Stimulated activated effector memory CD8-positive, alpha-beta T cell treated with anti-CD3 and anti-CD28 coated beads, Interleukin-12 subunit alpha, Interleukin-12 subunit beta, amount 100 ng/mL, for 72 hours (primary cell): ENCODE measurements at regions not wholly inside any gene's neighbourhood (a gene's known extent, or its start where the extent isn't known, plus 50 kb on each side); places are given as distances from the start of the nearest gene placed in this dataset.
"Not testable (repeated sequence)": the region's sequence is repeated elsewhere in the genome, so short reads cannot be mapped to it uniquely, and the experiment has no call there.

Experiments
- ATAC-seq: fragments of 150-1000 bp; cut with Tn5 transposase; 2 replicates; pipeline ENCODE4 v1.10.0; 2021
- DNase-seq, 2 donors: peaks; one replicate each; pipeline ENCODE4 v3.0.0; 2021 to 2022; ENCODE audit warnings: low spot score in 2 of 2
- H3K27ac Mint-ChIP-seq: one replicate; pipeline ENCODE4 v1.8.0; 2022; ENCODE audit warnings: mild to moderate bottlenecking, mixed read lengths
- H3K36me3 Mint-ChIP-seq: one replicate; pipeline ENCODE4 v1.8.0; 2022; ENCODE audit warnings: mild to moderate bottlenecking, mixed read lengths
- H3K4me1 Mint-ChIP-seq: one replicate; pipeline ENCODE4 v1.8.0; 2022; ENCODE audit warnings: mixed read lengths
- H3K4me3 Mint-ChIP-seq: one replicate; pipeline ENCODE4 v1.8.0; 2022; ENCODE audit warnings: mild to moderate bottlenecking, mixed read lengths
- H3K9me3 Mint-ChIP-seq: one replicate; pipeline ENCODE4 v1.8.0; 2022; ENCODE audit warnings: mixed read lengths

GRCh38 chr16:6803176-6803575 lies 529.5 kb upstream of the RBFOX1 start:
- H3K9me3 Mint-ChIP-seq: peaks cover 13% of the 10 kb centered on the region

GRCh38 chr16:6797223-6797622 lies 535.4 kb upstream of the RBFOX1 start:
- Mint-ChIP-seq H3K27ac (no peak overlapping the region), H3K4me3 (no peak overlapping the region), H3K9me3 (peaks cover 12% of the 10 kb centered on the region), H3K36me3 (no peaks in the 10 kb centered on the region), H3K4me1 (no peaks in the 10 kb centered on the region)
- DNase-seq: no peak
- no peak for ATAC-seq

More at GRCh38 chr16:6803176-6803575, 529.5 kb upstream of the RBFOX1 start:
- Mint-ChIP-seq H3K27ac (no peak overlapping the region), H3K4me1 (no peaks in the 10 kb centered on the region), H3K4me3 (no peak overlapping the region), H3K36me3 (no peaks in the 10 kb centered on the region)
- no peak for DNase-seq
- ATAC-seq: no peak

DNA sequence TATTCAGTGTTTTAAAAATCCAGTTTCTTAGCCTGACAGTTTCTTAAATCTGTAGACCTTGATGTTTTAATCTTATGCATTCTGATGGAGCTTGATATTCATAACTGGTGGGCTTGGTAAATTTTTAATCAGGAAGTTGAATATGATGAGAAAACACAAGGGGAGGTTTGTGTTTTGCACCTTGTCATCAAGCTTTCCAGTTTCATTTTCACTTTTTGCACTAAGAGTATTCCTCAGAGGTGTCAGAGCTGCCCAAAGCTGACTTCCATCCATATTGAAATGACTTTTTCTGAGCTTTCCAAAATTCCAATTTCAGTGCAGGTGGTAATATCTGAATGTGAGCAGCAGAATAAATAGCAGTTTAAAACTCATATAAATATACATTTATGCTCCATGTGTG lies 555.0 kb upstream of the RBFOX1 start:
- no peak overlapping the region for H3K4me3 Mint-ChIP-seq
- ATAC-seq: no peak
- H3K4me1 Mint-ChIP-seq: no peaks in the 10 kb centered on the region

DNA sequence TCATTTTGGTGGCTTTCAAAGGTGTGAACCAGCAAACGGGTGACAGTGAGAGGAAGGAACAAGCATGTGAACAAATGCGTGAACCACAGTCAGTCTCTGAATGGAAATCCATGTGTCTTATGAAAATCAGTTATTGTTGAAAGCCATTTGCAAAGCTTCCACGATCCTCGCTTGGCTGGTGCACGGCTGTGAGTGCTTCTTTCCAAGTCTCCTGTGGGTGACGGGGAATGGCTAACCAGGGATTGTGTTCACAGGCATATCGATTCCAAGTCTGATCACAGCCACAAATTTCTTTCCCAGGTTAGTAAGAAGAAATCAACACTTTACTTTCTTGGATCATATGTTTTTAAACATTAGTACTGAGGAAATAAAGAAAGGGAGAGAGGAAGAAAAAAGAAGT lies 556.9 kb upstream of the RBFOX1 start:
- H3K4me1 Mint-ChIP-seq: no peaks in the 10 kb centered on the region
- no peak overlapping the region for H3K27ac Mint-ChIP-seq

More for the DNA sequence above, 555.0 kb upstream of the RBFOX1 start:
- no peak for DNase-seq
- Mint-ChIP-seq H3K9me3 (peaks cover 9% of the 10 kb centered on the region), H3K36me3 (no peaks in the 10 kb centered on the region), H3K27ac (no peak overlapping the region)

DNA sequence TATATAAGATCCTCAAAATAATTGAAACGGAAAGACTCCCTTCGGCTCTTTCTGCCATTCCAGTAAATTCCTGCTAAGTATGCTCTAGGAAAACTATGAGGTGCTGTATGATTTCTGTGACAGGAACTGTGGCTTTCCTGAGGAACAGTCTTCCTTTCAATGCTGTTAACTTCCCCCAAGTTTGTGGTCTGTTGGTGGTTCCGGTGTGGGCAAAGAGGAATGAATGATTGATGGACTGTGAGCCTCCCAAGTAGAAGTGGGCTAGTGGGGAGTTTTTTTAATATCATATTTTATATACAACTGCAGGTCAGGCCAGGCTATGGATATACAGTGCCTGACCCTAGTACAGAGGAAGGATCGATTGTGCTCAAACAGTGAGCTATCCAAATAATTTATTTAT lies 560.7 kb upstream of the RBFOX1 start:
- ATAC-seq: no peak
- no peak overlapping the region for H3K4me3 Mint-ChIP-seq
- H3K36me3 Mint-ChIP-seq: no peaks in the 10 kb centered on the region
- H3K4me1 Mint-ChIP-seq: no peaks in the 10 kb centered on the region
- H3K9me3 Mint-ChIP-seq: peaks cover 3% of the 10 kb centered on the region
- no peak overlapping the region for H3K27ac Mint-ChIP-seq
- DNase-seq: no peak

More for the DNA sequence above, 556.9 kb upstream of the RBFOX1 start:
- no peaks in the 10 kb centered on the region for H3K36me3 Mint-ChIP-seq
- no peak overlapping the region for H3K4me3 Mint-ChIP-seq
- peaks cover 9% of the 10 kb centered on the region for H3K9me3 Mint-ChIP-seq
- DNase-seq: no peak
- no peak for ATAC-seq

GRCh38 chr16:6753553-6753952 lies 579.1 kb upstream of the RBFOX1 start:
- Mint-ChIP-seq H3K9me3 (peaks cover under 1% of the 10 kb centered on the region), H3K4me1 (no peaks in the 10 kb centered on the region), H3K36me3 (no peaks in the 10 kb centered on the region), H3K27ac (no peak overlapping the region), H3K4me3 (no peak overlapping the region)
- no peak for DNase-seq
- ATAC-seq: no peak

GRCh38 chr16:6751191-6751590 lies 581.5 kb upstream of the RBFOX1 start:
- peaks cover 10% of the 10 kb centered on the region for H3K9me3 Mint-ChIP-seq
- no peaks in the 10 kb centered on the region for H3K4me1 Mint-ChIP-seq
- DNase-seq (no peak), ATAC-seq (no peak)
- no peak overlapping the region for H3K27ac Mint-ChIP-seq
- no peaks in the 10 kb centered on the region for H3K36me3 Mint-ChIP-seq
- H3K4me3 Mint-ChIP-seq: no peak overlapping the region

DNA sequence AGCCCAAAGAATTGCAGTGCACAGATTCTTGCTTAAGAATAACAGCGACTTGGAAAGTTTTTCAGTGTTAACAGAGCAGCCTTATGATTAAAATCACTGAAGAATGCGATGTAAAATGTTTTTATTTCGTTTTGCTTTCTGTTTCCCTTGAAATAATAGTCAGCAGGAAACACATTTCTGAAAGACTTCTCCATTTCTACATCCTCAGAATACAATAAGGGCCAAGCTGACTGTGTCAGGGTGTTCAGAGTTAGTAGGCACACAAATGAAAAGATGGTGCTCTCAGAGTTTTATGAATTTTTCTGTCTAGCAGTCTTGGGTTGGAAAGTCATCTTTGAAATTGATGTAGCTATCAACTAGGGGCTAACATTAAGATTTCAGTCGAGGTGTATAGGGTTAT lies 582.9 kb upstream of the RBFOX1 start:
- peaks cover 11% of the 10 kb centered on the region for H3K9me3 Mint-ChIP-seq
- H3K27ac Mint-ChIP-seq: no peak overlapping the region
- no peaks in the 10 kb centered on the region for H3K4me1 Mint-ChIP-seq
- ATAC-seq (no peak), DNase-seq (no peak)
- no peak overlapping the region for H3K4me3 Mint-ChIP-seq
- H3K36me3 Mint-ChIP-seq: no peaks in the 10 kb centered on the region

GRCh38 chr16:6736302-6736701 lies 596.3 kb upstream of the RBFOX1 start:
- not testable (repeated sequence) for DNase-seq, H3K4me1 Mint-ChIP-seq, H3K4me3 Mint-ChIP-seq, H3K36me3 Mint-ChIP-seq, H3K27ac Mint-ChIP-seq, ATAC-seq
- peaks cover 12% of the 10 kb centered on the region for H3K9me3 Mint-ChIP-seq

DNA sequence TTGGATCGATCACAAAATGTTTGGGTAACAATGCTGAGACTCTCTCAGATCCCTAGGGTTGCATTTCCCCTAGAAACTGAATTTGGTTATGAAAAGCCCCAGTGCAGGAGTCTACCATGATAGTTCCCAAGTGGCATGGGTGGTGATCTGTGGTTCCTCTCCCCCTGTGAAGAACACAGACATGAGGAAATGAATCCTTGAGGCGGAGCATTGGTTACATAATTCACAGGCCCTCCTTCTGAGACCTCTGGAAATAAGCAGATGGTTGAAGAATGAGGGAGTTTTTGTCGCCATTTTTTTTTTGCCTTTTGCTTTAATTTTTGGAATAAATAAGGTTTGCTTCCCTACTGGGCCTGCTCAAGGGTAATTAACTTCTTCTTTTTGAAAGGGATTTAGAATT lies 597.0 kb upstream of the RBFOX1 start:
- DNase-seq: no peak
- Mint-ChIP-seq H3K36me3 (no peaks in the 10 kb centered on the region), H3K9me3 (peaks cover 10% of the 10 kb centered on the region), H3K27ac (no peak overlapping the region), H3K4me1 (no peaks in the 10 kb centered on the region), H3K4me3 (no peak overlapping the region)
- ATAC-seq: no peak

DNA sequence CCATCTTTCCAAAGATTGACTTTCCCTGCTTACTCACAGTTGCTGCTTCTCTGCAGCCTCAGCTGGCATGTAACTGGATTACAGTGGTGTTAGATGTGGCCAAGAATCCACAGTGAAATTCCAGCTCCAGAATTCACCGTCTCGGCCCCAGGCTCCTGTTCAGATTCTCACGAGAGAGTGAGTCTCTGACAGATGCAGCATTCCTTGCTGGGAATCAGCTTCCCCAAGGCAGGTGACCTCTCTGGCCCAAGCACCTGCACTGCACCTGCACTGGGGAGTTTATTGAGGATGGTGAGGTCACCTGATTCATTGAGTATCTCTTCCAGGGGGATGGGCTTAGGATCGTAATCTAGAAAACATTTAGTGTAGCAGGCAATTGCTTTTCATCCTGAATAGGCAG lies 600.5 kb upstream of the RBFOX1 start:
- Mint-ChIP-seq H3K27ac (no peak overlapping the region), H3K36me3 (no peaks in the 10 kb centered on the region), H3K4me1 (no peaks in the 10 kb centered on the region), H3K4me3 (no peak overlapping the region), H3K9me3 (peaks cover 6% of the 10 kb centered on the region)
- DNase-seq (no peak), ATAC-seq (no peak)

DNA sequence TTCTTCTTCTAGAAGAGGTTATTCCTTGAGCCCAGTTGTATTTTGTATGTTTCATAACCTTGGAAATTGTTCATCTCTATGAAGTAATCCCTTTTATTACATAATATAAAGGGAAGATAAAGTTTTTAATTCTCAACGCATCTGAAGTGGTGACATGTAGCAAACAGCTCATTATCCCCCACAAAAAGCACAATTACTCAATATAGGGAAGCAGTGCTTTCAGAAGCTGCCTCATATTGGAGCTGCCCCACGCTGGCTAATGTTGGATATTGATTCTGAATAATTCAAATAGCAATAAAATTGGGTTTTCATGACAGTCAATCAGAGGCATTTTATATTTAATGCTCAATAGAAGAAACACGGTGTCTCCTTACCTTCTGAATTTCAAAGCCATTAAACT lies 604.3 kb upstream of the RBFOX1 start:
- no peak for ATAC-seq
- H3K27ac Mint-ChIP-seq: no peak overlapping the region
- no peaks in the 10 kb centered on the region for H3K4me1 Mint-ChIP-seq
- H3K4me3 Mint-ChIP-seq: no peak overlapping the region
- H3K36me3 Mint-ChIP-seq: no peaks in the 10 kb centered on the region
- peaks cover 3% of the 10 kb centered on the region for H3K9me3 Mint-ChIP-seq
- DNase-seq: no peak

DNA sequence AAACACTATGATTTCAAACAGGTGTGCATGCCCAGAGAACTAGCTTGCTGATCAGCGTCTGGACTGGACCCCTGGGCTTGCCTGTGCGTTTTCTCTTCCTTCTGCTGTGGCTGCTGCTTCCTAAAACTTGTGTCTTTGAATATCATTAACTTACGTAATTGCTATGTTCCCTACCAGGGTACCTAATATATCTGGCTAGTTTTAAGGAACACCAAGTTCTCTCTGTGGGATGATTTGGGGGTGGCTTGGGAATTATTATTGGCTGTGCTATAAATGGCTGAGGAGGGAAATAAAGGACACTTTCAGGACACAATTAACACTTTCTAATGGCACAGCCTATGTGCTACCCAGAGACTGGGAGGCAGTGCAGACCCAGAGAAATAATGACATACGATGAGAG lies 606.0 kb upstream of the RBFOX1 start:
- H3K36me3 Mint-ChIP-seq: no peaks in the 10 kb centered on the region
- H3K9me3 Mint-ChIP-seq: peaks cover 6% of the 10 kb centered on the region
- no peak overlapping the region for H3K27ac Mint-ChIP-seq
- ATAC-seq (no peak), DNase-seq (no peak)
- H3K4me3 Mint-ChIP-seq: no peak overlapping the region
- H3K4me1 Mint-ChIP-seq: no peaks in the 10 kb centered on the region

DNA sequence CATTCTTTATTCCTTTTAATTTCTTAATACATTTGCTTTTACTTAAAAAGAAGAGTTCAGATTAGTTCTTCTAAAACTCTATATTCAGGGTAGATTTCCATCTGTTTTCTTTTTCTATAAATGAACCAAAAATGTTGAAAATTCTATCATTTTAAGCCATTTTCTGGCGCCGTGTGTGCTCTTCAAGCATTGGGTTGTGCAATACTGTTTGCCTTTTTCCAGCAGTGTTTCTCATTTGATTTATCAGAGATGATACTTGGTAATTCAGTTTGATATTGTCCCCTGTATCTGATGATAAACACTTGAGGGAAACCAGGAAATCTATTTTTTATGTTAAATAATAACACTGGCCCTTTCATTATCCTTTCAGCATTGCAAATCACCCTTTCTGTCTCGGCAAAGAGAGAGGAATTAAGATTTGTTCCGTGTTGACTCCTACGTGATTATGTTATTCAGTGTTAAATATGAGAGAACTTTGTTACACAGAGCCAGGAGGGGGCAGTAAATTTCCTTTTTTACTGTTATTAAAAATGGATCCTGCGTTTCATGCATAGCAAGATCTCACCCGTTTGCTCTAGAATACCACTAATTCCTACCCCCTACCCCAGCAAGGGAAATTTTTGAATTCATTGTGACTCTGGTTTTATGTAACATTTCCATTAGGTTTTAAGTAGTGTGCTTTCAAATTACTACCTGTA lies 606.9 kb upstream of the RBFOX1 start:
- no peak for ATAC-seq
- peaks cover 6% of the 10 kb centered on the region for H3K9me3 Mint-ChIP-seq

GRCh38 chr16:6725206-6725605 lies 607.4 kb upstream of the RBFOX1 start:
- H3K36me3 Mint-ChIP-seq, H3K9me3 Mint-ChIP-seq, H3K4me1 Mint-ChIP-seq, H3K4me3 Mint-ChIP-seq, DNase-seq, ATAC-seq, H3K27ac Mint-ChIP-seq: not testable (repeated sequence)

More for the DNA sequence above, 606.9 kb upstream of the RBFOX1 start:
- H3K4me1 Mint-ChIP-seq: no peaks in the 10 kb centered on the region
- H3K36me3 Mint-ChIP-seq: no peaks in the 10 kb centered on the region
- no peak overlapping the region for H3K27ac Mint-ChIP-seq
- DNase-seq: no peak
- H3K4me3 Mint-ChIP-seq: no peak overlapping the region

DNA sequence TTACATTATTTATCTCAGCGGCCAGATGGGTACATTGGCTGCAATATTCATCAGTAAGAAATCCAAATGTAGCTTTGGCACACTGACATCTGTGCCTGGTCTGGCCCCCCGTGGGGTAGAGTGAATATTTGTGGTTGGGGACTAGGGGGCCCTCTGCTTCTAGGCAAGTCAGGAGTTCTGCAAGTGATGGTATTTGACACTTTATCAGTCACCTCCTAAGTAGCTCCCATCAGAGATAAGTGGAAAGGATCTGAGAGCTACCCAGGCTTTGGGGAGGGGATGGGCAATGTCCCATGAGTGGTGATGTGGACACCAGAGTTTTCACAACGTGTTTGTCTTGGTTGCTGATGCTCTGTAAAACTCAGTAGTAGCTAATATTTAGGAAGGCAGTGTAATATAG lies 609.9 kb upstream of the RBFOX1 start:
- Mint-ChIP-seq H3K36me3 (no peaks in the 10 kb centered on the region), H3K27ac (no peak overlapping the region), H3K9me3 (peaks cover 12% of the 10 kb centered on the region), H3K4me1 (no peaks in the 10 kb centered on the region), H3K4me3 (no peak overlapping the region)
- ATAC-seq (no peak), DNase-seq (no peak)

DNA sequence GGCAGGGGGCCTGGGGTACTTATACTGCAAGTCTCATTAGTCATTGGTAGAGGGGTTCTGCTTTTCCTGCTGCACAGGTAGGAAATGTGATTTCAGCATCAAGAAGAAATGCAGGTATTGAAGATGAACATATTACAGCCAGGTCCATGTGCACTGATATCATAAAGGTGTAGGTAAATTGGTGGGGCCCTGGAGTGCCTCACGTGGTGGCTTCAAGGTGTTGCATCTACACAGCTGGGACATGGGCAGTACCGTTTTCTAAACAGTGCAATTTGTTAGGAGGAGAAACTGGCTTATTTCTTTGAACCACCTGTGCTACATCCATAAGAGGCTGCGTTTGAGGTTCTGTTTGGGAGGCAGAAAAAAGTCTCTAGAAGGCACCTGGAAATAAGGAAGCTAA lies 618.1 kb upstream of the RBFOX1 start:
- Mint-ChIP-seq H3K4me3 (no peak overlapping the region), H3K27ac (no peak overlapping the region), H3K36me3 (no peaks in the 10 kb centered on the region), H3K9me3 (peaks cover 24% of the 10 kb centered on the region), H3K4me1 (no peaks in the 10 kb centered on the region)
- DNase-seq (no peak), ATAC-seq (no peak)
